Non-pigmented ciliary epithelial cell (primary cell): ENCODE measurements at regions not wholly inside any gene's neighbourhood (a gene's known extent, or its start where the extent isn't known, plus 50 kb on each side); places are given as distances from the start of the nearest gene placed in this dataset.
"Not testable (repeated sequence)": the region's sequence is repeated elsewhere in the genome, so short reads cannot be mapped to it uniquely, and the experiment has no call there.

ENCODE experiments used
- DNase-seq: peaks from one replicate; pipeline ENCODE4 v3.0.0-alpha.2; 2010; ENCODE audit warnings: low read depth

DNA sequence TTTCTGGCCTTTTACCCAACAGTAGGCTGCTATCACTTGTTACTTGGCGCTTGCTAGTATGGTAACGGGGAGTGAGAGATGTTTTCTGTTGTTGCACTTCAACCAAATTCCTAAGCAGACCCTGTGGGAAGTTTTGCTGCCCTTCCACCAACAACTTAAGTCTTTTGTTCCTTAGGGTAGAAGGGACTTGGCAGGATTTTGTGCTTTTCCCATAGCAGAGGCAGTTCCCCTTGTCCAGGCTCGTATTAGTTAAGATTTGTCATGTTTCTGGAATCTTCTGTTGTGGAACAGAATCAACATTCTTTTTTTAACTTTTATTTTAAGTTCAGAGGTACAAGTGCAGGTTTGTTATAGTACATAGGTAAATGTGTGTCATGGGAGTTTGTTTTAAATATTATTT lies 73.2 kb upstream of the SGIP1 start:
- DNase-seq: no peak

DNA sequence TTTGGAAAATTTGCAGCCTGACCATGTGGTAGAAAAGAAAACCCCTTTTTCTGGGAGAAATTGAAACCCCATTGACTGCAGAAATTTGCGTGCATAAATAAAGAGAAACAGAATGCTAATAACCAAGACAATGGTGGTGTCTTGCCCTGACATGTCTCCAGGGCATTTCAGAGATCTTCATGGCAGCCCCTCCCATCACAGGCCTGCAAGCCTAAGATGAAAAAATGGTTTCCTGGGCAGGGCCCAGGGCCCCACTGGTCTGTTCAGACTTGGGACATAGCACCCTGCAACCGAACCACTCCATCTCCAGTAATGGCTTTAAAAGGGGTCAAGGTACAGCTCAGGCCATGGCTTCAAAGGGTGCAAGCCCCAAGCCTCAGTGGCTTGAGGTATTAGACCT lies 71.6 kb upstream of the SGIP1 start:
- DNase-seq: no peak

DNA sequence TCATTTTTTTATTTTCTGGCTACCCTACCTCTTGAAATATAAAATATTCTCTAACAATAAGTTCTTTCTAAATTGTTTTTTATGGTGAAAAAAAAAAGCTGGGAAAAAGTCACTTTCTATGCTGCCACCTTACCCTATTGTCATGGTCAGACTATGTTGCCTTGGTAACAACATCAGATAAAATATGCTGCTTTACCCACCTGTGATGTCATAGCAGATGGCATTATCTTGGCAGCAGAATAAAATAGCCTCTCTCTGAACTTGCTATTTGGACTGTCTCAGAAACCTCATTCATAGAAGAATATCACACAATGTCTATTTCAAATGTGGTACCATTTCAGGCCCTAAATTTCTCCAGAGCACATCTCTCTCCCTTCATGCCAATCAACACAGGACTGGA lies 69.6 kb upstream of the SGIP1 start:
- DNase-seq: no peak

DNA sequence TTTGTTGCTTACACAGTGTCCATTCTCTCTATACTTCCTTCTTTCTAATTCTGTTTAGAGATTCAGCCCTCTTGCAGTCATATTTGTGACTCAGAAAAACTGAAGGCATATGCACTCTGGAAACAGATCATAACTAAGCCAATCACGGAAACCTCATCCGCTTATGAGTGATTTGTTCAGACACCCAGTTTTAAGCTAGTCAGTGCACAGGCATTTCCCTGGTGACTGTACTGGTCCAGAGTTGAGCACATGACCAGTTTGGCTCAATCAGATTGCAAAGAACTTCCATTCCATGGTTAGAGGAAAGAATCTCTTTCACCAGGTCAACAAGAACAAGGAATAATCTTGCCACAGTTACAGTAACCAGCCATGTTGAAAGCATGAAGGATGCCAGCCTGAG lies 69.2 kb upstream of the SGIP1 start:
- DNase-seq: peak; percentile 99

DNA sequence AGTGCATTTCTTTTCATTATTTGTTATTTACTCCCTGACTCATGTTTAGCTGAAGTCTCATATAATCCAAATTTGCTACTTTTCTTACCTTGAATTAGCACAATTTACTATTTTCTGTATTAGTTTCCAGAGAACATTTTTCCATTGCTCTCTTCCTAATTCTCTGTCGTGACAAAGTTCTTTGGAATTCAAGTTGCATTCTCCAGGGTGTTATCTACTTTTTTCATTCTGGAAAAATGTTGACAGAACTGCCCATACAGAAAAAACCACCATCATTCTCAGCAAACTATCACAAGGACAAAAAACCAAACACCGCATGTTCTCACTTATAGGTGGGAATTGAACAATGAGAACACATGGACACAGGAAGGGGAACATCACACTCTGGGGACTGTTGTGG lies 67.3 kb upstream of the SGIP1 start:
- DNase-seq: not testable (repeated sequence)

DNA sequence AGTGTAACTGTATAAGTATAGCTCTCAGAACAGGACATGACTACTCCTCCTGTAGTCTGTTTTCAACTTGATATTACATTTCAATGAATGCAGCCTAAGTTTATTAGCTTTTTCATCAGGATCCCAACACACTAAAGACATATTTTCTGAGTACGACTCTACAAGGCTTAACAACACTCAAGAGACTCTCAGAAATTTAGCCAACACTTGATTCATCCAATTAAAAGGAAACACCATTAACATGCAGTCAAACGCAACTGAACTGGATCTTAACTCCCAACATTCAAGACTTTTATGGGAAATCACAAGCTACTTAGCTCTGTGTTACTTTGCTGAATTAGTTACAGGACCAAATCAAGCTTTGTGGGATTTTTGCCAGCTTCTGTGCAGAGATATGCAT lies 65.2 kb upstream of the SGIP1 start:
- no peak for DNase-seq

DNA sequence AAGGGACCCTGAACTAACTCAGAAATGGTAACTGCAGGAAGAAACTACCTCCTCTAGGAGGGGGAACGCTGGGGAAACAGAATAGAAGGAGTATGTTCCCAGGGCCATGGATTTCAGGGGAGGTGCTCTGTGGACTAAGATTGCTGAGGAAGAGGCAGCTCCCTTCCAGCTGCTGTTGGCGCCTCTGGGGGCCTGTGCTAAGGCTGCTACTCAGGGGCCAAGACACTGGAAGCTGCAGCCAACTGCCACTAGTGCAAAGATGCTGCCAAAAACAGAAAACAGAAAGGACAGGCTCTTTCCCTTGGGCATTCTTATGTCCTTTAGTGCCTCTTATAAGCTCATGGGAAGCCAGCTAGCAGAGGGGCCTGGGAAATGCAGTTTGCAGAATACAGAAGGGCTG lies 58.0 kb upstream of the SGIP1 start:
- no peak for DNase-seq

DNA sequence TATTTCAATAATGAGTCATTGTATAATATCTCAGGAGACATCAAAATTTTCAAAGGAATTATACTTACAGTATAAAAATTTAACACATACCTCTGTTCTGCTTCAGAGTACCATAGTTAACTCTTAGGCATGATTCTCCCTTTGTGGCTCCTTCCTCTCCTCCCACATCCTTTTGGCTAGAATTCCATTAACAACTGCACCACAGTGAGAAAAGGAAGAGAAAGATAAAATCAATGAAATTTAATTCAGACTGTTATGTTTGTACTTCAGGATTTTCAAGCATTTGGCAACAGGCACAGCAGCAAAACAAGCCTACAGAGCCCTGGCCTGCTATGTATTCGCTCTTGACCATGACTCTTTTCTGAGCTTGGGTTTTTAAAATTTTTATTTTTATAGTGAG lies 57.2 kb upstream of the SGIP1 start:
- DNase-seq: peak; percentile 30

DNA sequence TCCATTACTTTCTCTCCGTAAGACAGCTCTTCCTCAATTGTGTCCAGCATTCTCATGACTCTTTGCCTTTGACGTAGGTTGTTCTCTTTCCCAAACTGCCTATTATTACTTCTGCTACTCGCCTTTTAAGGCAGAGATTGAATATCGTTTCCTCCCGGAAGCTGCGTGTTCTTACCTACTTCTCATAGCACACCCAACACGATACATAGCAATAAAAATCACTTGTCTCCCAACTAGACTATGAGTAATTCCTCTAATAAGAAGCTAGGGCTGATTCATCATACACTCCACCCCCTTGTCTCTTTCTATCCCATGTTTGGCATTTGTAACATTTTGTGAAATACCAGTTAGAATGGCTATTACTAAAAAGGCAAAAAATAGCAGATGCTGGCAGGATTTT lies 55.8 kb upstream of the SGIP1 start:
- peak; percentile 57 for DNase-seq

DNA sequence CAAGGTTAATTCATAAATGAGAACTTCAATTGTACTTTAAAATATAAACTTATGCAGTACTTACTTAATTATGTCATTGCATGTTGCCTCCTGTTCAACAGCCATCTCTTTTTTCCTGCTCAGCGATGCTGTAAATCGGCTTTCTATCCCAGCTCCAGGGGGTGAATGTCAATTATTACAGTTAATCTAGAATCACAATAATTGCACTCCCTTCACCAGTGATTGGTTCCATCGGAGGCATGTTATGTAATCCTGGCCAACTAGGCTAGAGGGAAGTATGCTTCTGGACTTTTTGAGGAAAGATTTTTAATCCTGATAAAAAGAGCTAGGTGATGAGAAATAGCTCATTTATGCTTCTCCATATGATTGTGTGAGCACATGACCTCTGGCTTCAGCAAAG lies 53.8 kb upstream of the SGIP1 start:
- no peak for DNase-seq

DNA sequence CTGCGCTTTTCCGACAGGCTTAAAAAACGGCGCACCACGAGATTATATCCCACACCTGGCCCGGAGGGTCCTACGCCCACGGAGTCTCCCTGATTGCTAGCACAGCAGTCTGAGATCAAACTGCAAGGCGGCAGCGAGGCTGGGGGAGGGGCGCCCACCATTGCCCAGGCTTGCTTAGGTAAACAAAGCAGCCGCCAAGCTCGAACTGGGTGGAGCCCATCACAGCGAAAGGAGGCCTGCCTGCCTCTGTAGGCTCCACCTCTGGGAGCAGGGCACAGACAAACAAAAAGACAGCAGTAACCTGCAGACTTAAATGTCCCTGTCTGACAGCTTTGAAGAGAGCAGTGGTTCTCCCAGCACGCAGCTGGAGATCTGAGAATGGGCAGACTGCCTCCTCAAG lies 52.7 kb upstream of the SGIP1 start:
- not testable (repeated sequence) for DNase-seq
